IMR-90 (cell line): ENCODE measurements at regions not wholly inside any gene's neighbourhood (a gene's known extent, or its start where the extent isn't known, plus 50 kb on each side); places are given as distances from the start of the nearest gene placed in this dataset.

Source experiments
- ATAC-seq: fragments of 200-7000 bp; cut with Tn5 transposase; 2 replicates; pipeline ENCODE4 v1.9.1; 2020; ENCODE audit warnings: low read depth, mild to moderate bottlenecking, moderate library complexity
- BruUV-seq: library from RNA; stranded (reverse); fragments of 400-500 nt; replicated peaks from 2 replicates; lab custom pipeline; 2021; lab: Mats Ljungman, UMichigan
- CTCF ChIA-PET: fragments of 300-600 bp; formaldehyde crosslinking; extraction: SDS; loops from one replicate; lab custom pipeline; 2021; ENCODE audit warnings: antibody characterized with exemption; lab: Yijun Ruan, JAX
- POLR2A ChIA-PET: fragments of 300-600 bp; sonication (Branson Sonifier 250); formaldehyde crosslinking; loops from one replicate; lab custom pipeline; 2022; ENCODE audit warnings: antibody characterized with exemption; ENCODE audit not compliant: unreplicated experiment; lab: Charles Lee
- DNase-seq: peaks from one replicate; pipeline ENCODE4 v3.0.0; 2013
- H2AFZ ChIP-seq: replicated peaks from 2 replicates; pipeline ENCODE3; 2013; ENCODE audit warnings: low read length, mild to moderate bottlenecking; ENCODE audit not compliant: poor library complexity
- H2AK5ac ChIP-seq: 2 replicates; pipeline ENCODE4 v1.6.1; 2013; ENCODE audit warnings: low read depth, low read length, inconsistent platforms
- H2AK9ac ChIP-seq: replicated peaks from 2 replicates; pipeline ENCODE3; 2013; ENCODE audit warnings: mild to moderate bottlenecking, low read depth, low read length, moderate library complexity; ENCODE audit not compliant: poor library complexity
- H2BK120ac ChIP-seq: 2 replicates; pipeline ENCODE4 v1.6.1; 2013; ENCODE audit warnings: low read depth, low read length, inconsistent platforms
- H2BK15ac ChIP-seq: 3 replicates; pipeline ENCODE4 v1.6.1; 2013; ENCODE audit warnings: low read depth, low read length, inconsistent platforms
- H2BK20ac ChIP-seq: 2 replicates; pipeline ENCODE4 v1.6.1; 2013; ENCODE audit warnings: low read depth, mild to moderate bottlenecking, inconsistent platforms, low read length, moderate library complexity
- H2BK5ac ChIP-seq: 2 replicates; pipeline ENCODE4 v1.6.1; 2013; ENCODE audit warnings: mild to moderate bottlenecking, low read depth, low read length, inconsistent platforms; ENCODE audit not compliant: poor library complexity, severe bottlenecking
- H3K14ac ChIP-seq: replicated peaks from 2 replicates; pipeline ENCODE4 v1.6.1; 2013; ENCODE audit warnings: low read depth, low read length, inconsistent platforms
- H3K18ac ChIP-seq: 2 replicates; pipeline ENCODE4 v1.6.1; 2013; ENCODE audit warnings: low read depth, low read length, control low read depth
- H3K23ac ChIP-seq: 2 replicates; pipeline ENCODE4 v1.6.1; 2013; ENCODE audit warnings: low read depth, low read length, inconsistent platforms
- H3K27ac ChIP-seq: 2 replicates; pipeline ENCODE4 v1.5.1; 2013; ENCODE audit warnings: mild to moderate bottlenecking, control low read depth, low read length; ENCODE audit not compliant: insufficient read depth
- H3K27me3 ChIP-seq: 2 replicates; pipeline ENCODE4 v1.6.1; 2013; ENCODE audit warnings: low read length; ENCODE audit not compliant: control insufficient read depth, insufficient read depth
- H3K36me3 ChIP-seq: 2 replicates; pipeline ENCODE4 v1.6.1; 2013; ENCODE audit warnings: low read length, mixed read lengths; ENCODE audit not compliant: control insufficient read depth, insufficient read depth
- H3K4ac ChIP-seq: 2 replicates; pipeline ENCODE4 v1.6.1; 2013; ENCODE audit warnings: low read depth, low read length, inconsistent platforms
- H3K4me1 ChIP-seq: 2 replicates; pipeline ENCODE4 v1.6.1; 2013; ENCODE audit warnings: low read length, mixed read lengths; ENCODE audit not compliant: control insufficient read depth, insufficient read depth
- H3K4me2 ChIP-seq: 2 replicates; pipeline ENCODE4 v1.6.1; 2013; ENCODE audit warnings: low read depth, mild to moderate bottlenecking, control low read depth, low read length, moderate library complexity
- H3K4me3 ChIP-seq: 2 replicates; pipeline ENCODE4 v1.5.1; 2013; ENCODE audit warnings: low read depth, mild to moderate bottlenecking, control low read depth, low read length, moderate library complexity; ENCODE audit not compliant: insufficient read depth
- H3K56ac ChIP-seq: 2 replicates; pipeline ENCODE4 v1.6.1; 2013; ENCODE audit warnings: low read length, inconsistent platforms; ENCODE audit not compliant: insufficient read depth; ENCODE audit errors: extremely low read depth
- H3K79me1 ChIP-seq, 2 experiments: 2 replicates each; pipeline ENCODE4 v1.6.1; 2013; ENCODE audit warnings: low read length in 2 of 2, inconsistent platforms in 1 of 2, low read depth in 1 of 2
- H3K9ac ChIP-seq: 2 replicates; pipeline ENCODE4 v1.6.1; 2013; ENCODE audit warnings: low read depth, low read length, control low read depth
- H3K9me1 ChIP-seq: 2 replicates; pipeline ENCODE4 v1.6.1; 2013; ENCODE audit warnings: low read length, inconsistent platforms; ENCODE audit not compliant: insufficient read depth
- H3K9me3 ChIP-seq: 2 replicates; pipeline ENCODE4 v1.6.1; 2013; ENCODE audit warnings: low read length; ENCODE audit not compliant: control insufficient read depth, insufficient read depth
- H4K20me1 ChIP-seq: 2 replicates; pipeline ENCODE4 v1.6.1; 2013; ENCODE audit warnings: low read length, inconsistent platforms; ENCODE audit not compliant: insufficient read depth
- H4K5ac ChIP-seq: 2 replicates; pipeline ENCODE4 v1.6.1; 2013; ENCODE audit warnings: mild to moderate bottlenecking, low read depth, low read length, control low read depth
- H4K8ac ChIP-seq, 2 experiments: 2 replicates each; pipeline ENCODE4 v1.6.1; 2013; ENCODE audit warnings: low read depth in 2 of 2, low read length in 2 of 2, control low read depth in 1 of 2, inconsistent platforms in 1 of 2
- H4K91ac ChIP-seq: 2 replicates; pipeline ENCODE4 v1.6.1; 2013; ENCODE audit warnings: low read depth, low read length, inconsistent platforms; ENCODE audit not compliant: insufficient read depth
- MXI1 ChIP-seq: IDR thresholded peaks from 2 replicates; pipeline ENCODE4 v1.6.1; 2012; ENCODE audit warnings: low read depth, mild to moderate bottlenecking, low read length, moderate library complexity, borderline replicate concordance
- WGBS, 2 experiments: methylation state at CpG; one replicate each; pipeline versions ENCODE4 v1.1.5 to v1.1.7; 2013; ENCODE audit warnings: missing lambda C conversion rate in 2 of 2; ENCODE audit not compliant: insufficient read length in 1 of 2; ENCODE audit errors: extremely low coverage in 2 of 2; 5-methylcytosine and 5-hydroxymethylcytosine counted together
- dilution Hi-C: fragments of 300-500 bp; cut with HindIII; formaldehyde crosslinking; loops from one replicate; pipeline ENCODE4 v1.14.3; 2018; ENCODE audit warnings: low sequenced_read_pairs; ENCODE audit not compliant: unreplicated experiment
- in situ Hi-C: fragments of 300-500 bp; cut with MboI; formaldehyde crosslinking; loops from 3 replicates; pipeline ENCODE4 v1.14.3; 2019; ENCODE audit warnings: low sequenced_read_pairs, inconsistent platforms, mixed read lengths
- intact Hi-C: fragments of 100-400 bp; cut with micrococcal nuclease; formaldehyde crosslinking; loops from 2 replicates; pipeline ENCODE4 v1.10.0; 2022

GRCh38 chr13:72500851-72501250, 226.6 kb downstream of the MZT1 start:
- dilution Hi-C loops, result no loop called here
- in situ Hi-C loops, result no loop called here
- Histone ChIP-seq H4K5ac (no peak overlapping the region), H3K14ac (no peak overlapping the region), H3K27me3 (no peaks in the 10 kb centered on the region), H3K9ac (no peak overlapping the region), H2AK5ac (no peak overlapping the region), H3K4me1 (no peaks in the 10 kb centered on the region), H3K18ac (no peak overlapping the region), H3K4ac (no peak overlapping the region), H3K23ac (no peak overlapping the region), H2BK15ac (no peak overlapping the region), H2AK9ac (no peak overlapping the region), H2BK20ac (no peak overlapping the region), H3K9me1 (no peaks in the 10 kb centered on the region), H3K4me3 (no peak overlapping the region), H3K56ac (no peak overlapping the region), H3K27ac (no peak overlapping the region), H2BK5ac (no peak overlapping the region), H2AFZ (no peak overlapping the region), H4K20me1 (no peaks in the 10 kb centered on the region), H2BK120ac (no peak overlapping the region), H3K79me1 (no peaks in the 10 kb centered on the region), H3K9me3 (no peaks in the 10 kb centered on the region), H3K36me3 (no peaks in the 10 kb centered on the region), H3K4me2 (no peak overlapping the region), H4K8ac (no peak overlapping the region), H4K91ac (no peak overlapping the region)
- no peak for TF ChIP-seq MXI1
- intact Hi-C loops, result no loop called here
- no peak for DNase-seq
- CTCF ChIA-PET, result no interaction called here
- POLR2A ChIA-PET, result no interaction called here
- no peak for ATAC-seq
- no TSS peak for BruUV-seq
- WGBS, 2 experiments, result no CpG with 5 or more reads among the region's 2 CpGs
